Fibroblast of the aortic adventitia (primary cell): ENCODE measurements at regions not wholly inside any gene's neighbourhood (a gene's known extent, or its start where the extent isn't known, plus 50 kb on each side); places are given as distances from the start of the nearest gene placed in this dataset.

Experiments
- DNase-seq: peaks from one replicate; pipeline ENCODE4 v3.0.0-alpha.2; 2010; ENCODE audit warnings: low read depth
- H3K4me3 ChIP-seq: 2 replicates; pipeline ENCODE4 v1.5.1; 2011; ENCODE audit warnings: low read depth, mild to moderate bottlenecking, control low read depth, low read length, moderate library complexity
- CTCF ChIP-seq: IDR thresholded peaks from 2 replicates; pipeline ENCODE4 v1.5.1; 2011; ENCODE audit warnings: mild to moderate bottlenecking, low read length, control low read depth, inconsistent platforms; ENCODE audit not compliant: insufficient read depth

DNA sequence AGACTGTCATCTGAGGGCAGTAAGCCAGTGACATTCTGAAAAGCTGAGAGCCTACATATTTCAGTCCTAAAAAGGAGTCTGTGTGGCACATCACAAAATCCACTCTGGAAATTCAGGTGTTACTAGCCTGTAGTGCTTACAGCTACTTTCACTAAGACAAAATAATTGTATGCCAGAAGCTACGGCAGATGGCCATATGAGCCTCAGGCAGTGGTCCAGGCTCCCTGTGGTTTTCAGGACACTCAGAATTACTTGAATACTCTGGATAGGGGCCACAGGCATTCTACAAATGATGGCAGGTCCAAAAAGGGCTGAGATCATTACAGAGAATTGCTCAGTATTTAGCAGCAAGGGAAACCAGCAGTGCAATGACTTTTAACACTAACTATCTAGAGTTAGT lies 527.1 kb downstream of the MRPL39 start:
- no peak for TF ChIP-seq CTCF
- H3K4me3 ChIP-seq: no peak overlapping the region
- peak; percentile 1 for DNase-seq

GRCh38 chr21:25079053-25079452 lies 528.2 kb downstream of the MRPL39 start:
- no peak for TF ChIP-seq CTCF
- no peak for DNase-seq
- H3K4me3 ChIP-seq: no peak overlapping the region

- no peak for TF ChIP-seq CTCF
- H3K4me3 ChIP-seq: no peak overlapping the region
- DNase-seq: no peak
These were observed 545.2 kb downstream of the MRPL39 start for GRCh38 chr21:25062061-25062460.

DNA sequence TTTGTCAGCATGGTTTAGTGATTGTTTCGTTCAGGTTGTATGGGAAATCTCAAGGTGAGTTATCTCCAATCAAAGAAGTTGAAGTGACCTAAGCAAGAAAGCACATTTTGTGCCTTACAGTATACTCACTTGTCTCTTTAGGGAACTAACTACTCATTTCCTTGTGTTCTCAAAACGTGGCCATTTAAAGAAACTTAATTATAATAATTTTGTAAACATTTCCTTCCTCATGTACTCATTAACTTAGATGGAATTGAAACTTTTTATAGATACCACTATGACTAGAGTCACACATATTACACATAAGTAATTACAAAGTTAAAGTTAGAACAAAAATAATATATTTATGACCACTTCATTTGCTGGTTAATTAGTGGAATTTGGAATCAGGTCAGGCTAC lies 552.6 kb downstream of the MRPL39 start:
- no peak for DNase-seq
- TF ChIP-seq CTCF: no peak
- no peak overlapping the region for H3K4me3 ChIP-seq

- H3K4me3 ChIP-seq: no peak overlapping the region
- TF ChIP-seq CTCF: no peak
These were observed 567.6 kb downstream of the MRPL39 start for GRCh38 chr21:25039461-25040380.

GRCh38 chr21:25036775-25037174 lies 570.5 kb downstream of the MRPL39 start:
- DNase-seq: no peak
- no peak overlapping the region for H3K4me3 ChIP-seq
- TF ChIP-seq CTCF: no peak

More at GRCh38 chr21:25039461-25040380, 567.6 kb downstream of the MRPL39 start:
- DNase-seq: no peak

- no peak for DNase-seq
- no peak overlapping the region for H3K4me3 ChIP-seq
- no peak for TF ChIP-seq CTCF
These were observed 575.5 kb downstream of the MRPL39 start for GRCh38 chr21:25031750-25032149.
